MM.1S (cell line): ENCODE measurements at regions not wholly inside any gene's neighbourhood (a gene's known extent, or its start where the extent isn't known, plus 50 kb on each side); places are given as distances from the start of the nearest gene placed in this dataset.

Experiments
- DNase-seq: peaks from one replicate; pipeline ENCODE4 v3.0.0-alpha.2; 2015
- H2AFZ ChIP-seq: fragments of 300-600 bp; sonication (generic); 2 replicates; pipeline ENCODE4 v1.6.0; 2016; ENCODE audit warnings: antibody characterized with exemption, low read length
- H3F3A ChIP-seq: fragments of 300-600 bp; sonication (generic); 2 replicates; pipeline ENCODE4 v1.6.1; 2016; ENCODE audit warnings: mild to moderate bottlenecking, antibody characterized with exemption, low read length, moderate library complexity, mixed read lengths; ENCODE audit not compliant: insufficient read depth
- H3K27ac ChIP-seq: fragments of 300-600 bp; sonication (generic); 2 replicates; pipeline ENCODE4 v1.5.1; 2016; ENCODE audit warnings: mild to moderate bottlenecking, low read length
- H3K27me3 ChIP-seq: fragments of 300-600 bp; sonication (generic); replicated peaks from 2 replicates; pipeline ENCODE4 v1.6.0; 2016; ENCODE audit warnings: low read length; ENCODE audit not compliant: insufficient read depth
- H3K36me3 ChIP-seq: fragments of 300-600 bp; sonication (generic); replicated peaks from 2 replicates; pipeline ENCODE4 v1.6.1; 2016; ENCODE audit warnings: mild to moderate bottlenecking, low read length, mixed read lengths; ENCODE audit not compliant: insufficient read depth
- H3K4me1 ChIP-seq: fragments of 300-600 bp; sonication (generic); 2 replicates; pipeline ENCODE4 v1.6.1; 2016; ENCODE audit warnings: low read length, mixed read lengths
- H3K4me2 ChIP-seq: fragments of 300-600 bp; sonication (generic); 2 replicates; pipeline ENCODE4 v1.6.0; 2016; ENCODE audit warnings: low read depth, low read length
- H3K4me3 ChIP-seq: fragments of 300-600 bp; sonication (generic); 2 replicates; pipeline ENCODE4 v1.5.1; 2016; ENCODE audit warnings: low read length, mixed read lengths
- H3K79me2 ChIP-seq: fragments of 300-600 bp; sonication (generic); 2 replicates; pipeline ENCODE4 v1.6.1; 2016; ENCODE audit warnings: mixed run types, low read length, mixed read lengths
- H3K9ac ChIP-seq: fragments of 300-600 bp; sonication (generic); 2 replicates; pipeline ENCODE4 v1.6.1; 2016; ENCODE audit warnings: low read length, mixed read lengths
- H3K9me2 ChIP-seq: fragments of 300-600 bp; sonication (generic); replicated peaks from 2 replicates; pipeline ENCODE4 v1.6.1; 2016; ENCODE audit warnings: mild to moderate bottlenecking, low read length, mixed read lengths; ENCODE audit not compliant: insufficient read depth
- H3K9me3 ChIP-seq: fragments of 300-600 bp; sonication (generic); replicated peaks from 2 replicates; pipeline ENCODE4 v1.6.1; 2016; ENCODE audit warnings: mild to moderate bottlenecking, low read length, mixed read lengths; ENCODE audit not compliant: insufficient read depth
- H4K20me1 ChIP-seq: fragments of 300-600 bp; sonication (generic); 2 replicates; pipeline ENCODE4 v1.6.1; 2016; ENCODE audit warnings: mild to moderate bottlenecking, low read length, moderate library complexity, mixed read lengths; ENCODE audit not compliant: insufficient read depth
- EZH2 ChIP-seq: fragments of 300-600 bp; sonication (generic); optimal IDR thresholded peaks from 2 replicates; pipeline ENCODE3; 2017; ENCODE audit warnings: low read depth, mild to moderate bottlenecking, antibody characterized with exemption, low read length, mixed read lengths
- EZH2phosphoT487 ChIP-seq: fragments of 300-600 bp; sonication (generic); IDR thresholded peaks from 2 replicates; pipeline ENCODE4 v1.6.1; 2018; ENCODE audit warnings: antibody characterized with exemption, low read length
- TF ChIP-seq, protein P1 (sequence below): fragments of 300-600 bp; sonication (generic); IDR thresholded peaks from 2 replicates; pipeline ENCODE4 v1.5.1; 2016; ENCODE audit warnings: antibody characterized with exemption, low read length, mixed read lengths

GRCh38 chr15:36361351-36361870 lies 218.0 kb upstream of the CDIN1 start:
- no peak overlapping the region for H2AFZ ChIP-seq
- DNase-seq, result no peak

GRCh38 chr15:36362509-36362915 lies 216.9 kb upstream of the CDIN1 start:
- no peak for DNase-seq
- Histone ChIP-seq H3K79me2 (no peaks in the 10 kb centered on the region), H3F3A (no peaks in the 10 kb centered on the region), H3K27ac (no peak overlapping the region), H3K9me3 (no peaks in the 10 kb centered on the region), H3K27me3 (no peaks in the 10 kb centered on the region), H3K4me1 (no peaks in the 10 kb centered on the region), H3K9me2 (no peaks in the 10 kb centered on the region), H3K4me2 (no peak overlapping the region), H3K36me3 (no peaks in the 10 kb centered on the region), H2AFZ (no peak overlapping the region), H3K4me3 (no peak overlapping the region), H4K20me1 (no peaks in the 10 kb centered on the region), H3K9ac (no peak overlapping the region)
- TF ChIP-seq EZH2, result no peak
- no peak for TF ChIP-seq EZH2phosphoT487
- TF ChIP-seq, protein P1, sequence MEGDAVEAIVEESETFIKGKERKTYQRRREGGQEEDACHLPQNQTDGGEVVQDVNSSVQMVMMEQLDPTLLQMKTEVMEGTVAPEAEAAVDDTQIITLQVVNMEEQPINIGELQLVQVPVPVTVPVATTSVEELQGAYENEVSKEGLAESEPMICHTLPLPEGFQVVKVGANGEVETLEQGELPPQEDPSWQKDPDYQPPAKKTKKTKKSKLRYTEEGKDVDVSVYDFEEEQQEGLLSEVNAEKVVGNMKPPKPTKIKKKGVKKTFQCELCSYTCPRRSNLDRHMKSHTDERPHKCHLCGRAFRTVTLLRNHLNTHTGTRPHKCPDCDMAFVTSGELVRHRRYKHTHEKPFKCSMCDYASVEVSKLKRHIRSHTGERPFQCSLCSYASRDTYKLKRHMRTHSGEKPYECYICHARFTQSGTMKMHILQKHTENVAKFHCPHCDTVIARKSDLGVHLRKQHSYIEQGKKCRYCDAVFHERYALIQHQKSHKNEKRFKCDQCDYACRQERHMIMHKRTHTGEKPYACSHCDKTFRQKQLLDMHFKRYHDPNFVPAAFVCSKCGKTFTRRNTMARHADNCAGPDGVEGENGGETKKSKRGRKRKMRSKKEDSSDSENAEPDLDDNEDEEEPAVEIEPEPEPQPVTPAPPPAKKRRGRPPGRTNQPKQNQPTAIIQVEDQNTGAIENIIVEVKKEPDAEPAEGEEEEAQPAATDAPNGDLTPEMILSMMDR, result no peak

More at GRCh38 chr15:36361351-36361870, 218.0 kb upstream of the CDIN1 start:
- Histone ChIP-seq H3K9me2 (no peaks in the 10 kb centered on the region), H3K27me3 (no peaks in the 10 kb centered on the region), H4K20me1 (no peaks in the 10 kb centered on the region), H3K27ac (no peak overlapping the region), H3K9me3 (no peaks in the 10 kb centered on the region), H3K4me1 (no peaks in the 10 kb centered on the region), H3K79me2 (no peaks in the 10 kb centered on the region), H3K4me2 (no peak overlapping the region), H3K4me3 (no peak overlapping the region), H3F3A (no peaks in the 10 kb centered on the region), H3K9ac (no peak overlapping the region), H3K36me3 (no peaks in the 10 kb centered on the region)
- TF ChIP-seq, protein P1, result no peak
- TF ChIP-seq EZH2 (no peak), EZH2phosphoT487 (no peak)

DNA sequence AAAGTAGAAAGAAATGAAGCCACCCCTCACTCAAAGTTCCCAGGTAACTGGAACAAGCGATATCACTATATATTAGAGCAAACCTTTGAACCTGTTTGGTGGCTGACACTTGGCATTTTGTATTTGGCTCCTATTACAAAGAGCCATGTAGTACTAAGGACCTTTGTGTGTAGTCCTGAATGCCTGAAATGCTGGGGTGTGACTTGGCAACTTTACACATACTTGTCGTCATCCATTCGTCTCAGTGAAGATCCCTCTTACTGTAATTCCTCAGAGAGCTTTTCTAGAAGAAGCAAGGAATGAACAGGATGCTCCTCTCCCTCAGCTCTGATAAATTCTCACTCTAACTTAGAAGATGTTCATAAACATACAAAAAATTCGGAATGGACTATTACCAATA lies 216.1 kb upstream of the CDIN1 start:
- Histone ChIP-seq H3K27ac (no peak overlapping the region), H4K20me1 (no peaks in the 10 kb centered on the region), H3K9ac (no peak overlapping the region), H3K4me3 (no peak overlapping the region), H3K79me2 (no peaks in the 10 kb centered on the region), H3K36me3 (no peaks in the 10 kb centered on the region), H3F3A (no peaks in the 10 kb centered on the region), H3K9me2 (no peaks in the 10 kb centered on the region), H3K9me3 (no peaks in the 10 kb centered on the region), H3K27me3 (no peaks in the 10 kb centered on the region), H3K4me1 (no peaks in the 10 kb centered on the region), H2AFZ (no peak overlapping the region), H3K4me2 (no peak overlapping the region)
- TF ChIP-seq EZH2 (no peak), EZH2phosphoT487 (no peak)
- TF ChIP-seq, protein P1, result no peak
- DNase-seq, result no peak
